ENCODE measurements at regions not wholly inside any gene's neighbourhood (a gene's known extent, or its start where the extent isn't known, plus 50 kb on each side); places are given as distances from the start of the nearest gene placed in this dataset.

DNA sequence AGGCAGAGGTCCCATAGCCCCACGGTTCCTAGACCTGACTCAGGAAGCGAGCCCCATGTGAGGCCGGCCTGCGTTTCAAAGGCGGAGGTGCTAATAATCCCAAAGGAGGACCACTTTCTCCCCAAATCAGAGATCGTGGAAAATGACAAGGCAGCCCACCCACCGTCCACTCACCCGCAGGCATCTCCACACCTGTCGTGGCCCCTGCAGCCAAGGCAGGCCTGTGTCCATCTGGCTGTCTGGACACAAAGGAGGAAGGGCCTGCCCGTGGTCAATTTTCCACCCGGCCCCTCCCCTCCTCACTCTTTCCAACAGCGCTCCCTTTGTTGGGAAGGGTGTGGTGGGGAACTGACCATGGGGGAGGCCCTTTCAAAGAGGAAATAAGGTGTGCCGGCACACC, 125.3 kb upstream of the TMEM132D start:
- TF ChIP-seq, protein P1, sequence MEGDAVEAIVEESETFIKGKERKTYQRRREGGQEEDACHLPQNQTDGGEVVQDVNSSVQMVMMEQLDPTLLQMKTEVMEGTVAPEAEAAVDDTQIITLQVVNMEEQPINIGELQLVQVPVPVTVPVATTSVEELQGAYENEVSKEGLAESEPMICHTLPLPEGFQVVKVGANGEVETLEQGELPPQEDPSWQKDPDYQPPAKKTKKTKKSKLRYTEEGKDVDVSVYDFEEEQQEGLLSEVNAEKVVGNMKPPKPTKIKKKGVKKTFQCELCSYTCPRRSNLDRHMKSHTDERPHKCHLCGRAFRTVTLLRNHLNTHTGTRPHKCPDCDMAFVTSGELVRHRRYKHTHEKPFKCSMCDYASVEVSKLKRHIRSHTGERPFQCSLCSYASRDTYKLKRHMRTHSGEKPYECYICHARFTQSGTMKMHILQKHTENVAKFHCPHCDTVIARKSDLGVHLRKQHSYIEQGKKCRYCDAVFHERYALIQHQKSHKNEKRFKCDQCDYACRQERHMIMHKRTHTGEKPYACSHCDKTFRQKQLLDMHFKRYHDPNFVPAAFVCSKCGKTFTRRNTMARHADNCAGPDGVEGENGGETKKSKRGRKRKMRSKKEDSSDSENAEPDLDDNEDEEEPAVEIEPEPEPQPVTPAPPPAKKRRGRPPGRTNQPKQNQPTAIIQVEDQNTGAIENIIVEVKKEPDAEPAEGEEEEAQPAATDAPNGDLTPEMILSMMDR (IDR thresholded peaks at IDR 0.05), result no peak
- TF ChIP-seq POLR2A (IDR thresholded peaks at IDR 0.05), result no peak

All from thyroid gland (tissue), 4 donors.